DOHH2 (cell line): ENCODE measurements at regions not wholly inside any gene's neighbourhood (a gene's known extent, or its start where the extent isn't known, plus 50 kb on each side); places are given as distances from the start of the nearest gene placed in this dataset.

Source experiments
- H3F3A ChIP-seq: fragments of 200-600 bp; sonication (generic), shearing (Covaris generic); 2 replicates; pipeline ENCODE4 v1.6.0; 2016; ENCODE audit warnings: antibody characterized with exemption, mild to moderate bottlenecking; ENCODE audit not compliant: control insufficient read depth, insufficient read depth
- H3K27ac ChIP-seq: fragments of 200-600 bp; sonication (generic); 2 replicates; pipeline ENCODE4 v1.5.1; 2014; ENCODE audit warnings: low read depth, mild to moderate bottlenecking, low read length, moderate library complexity
- H3K27me3 ChIP-seq: fragments of 200-600 bp; sonication (generic); 2 replicates; pipeline ENCODE4 v1.6.1; 2014; ENCODE audit warnings: mild to moderate bottlenecking, low read length, mixed read lengths; ENCODE audit not compliant: control insufficient read depth
- H3K36me3 ChIP-seq: fragments of 200-600 bp; sonication (generic); 2 replicates; pipeline ENCODE4 v1.6.1; 2014; ENCODE audit warnings: mild to moderate bottlenecking, low read length, moderate library complexity, mixed read lengths; ENCODE audit not compliant: control insufficient read depth
- H3K4me1 ChIP-seq: fragments of 200-600 bp; sonication (generic); 2 replicates; pipeline ENCODE4 v1.6.1; 2014; ENCODE audit warnings: mild to moderate bottlenecking, low read length, mixed read lengths; ENCODE audit not compliant: control insufficient read depth
- H3K4me2 ChIP-seq: fragments of 200-600 bp; sonication (generic); 2 replicates; pipeline ENCODE4 v1.6.0; 2014; ENCODE audit warnings: mild to moderate bottlenecking, low read length, moderate library complexity
- H3K4me3 ChIP-seq: fragments of 200-600 bp; sonication (generic); 2 replicates; pipeline ENCODE4 v1.5.1; 2014; ENCODE audit warnings: mild to moderate bottlenecking, low read length, mixed read lengths
- H3K79me2 ChIP-seq: fragments of 200-600 bp; sonication (generic); 2 replicates; pipeline ENCODE4 v1.6.1; 2014; ENCODE audit warnings: mild to moderate bottlenecking, low read length, mixed read lengths; ENCODE audit not compliant: control insufficient read depth
- H3K9me2 ChIP-seq: fragments of 200-600 bp; sonication (generic); replicated peaks from 2 replicates; pipeline ENCODE4 v1.6.1; 2014; ENCODE audit warnings: mild to moderate bottlenecking, low read length, mixed read lengths; ENCODE audit not compliant: control insufficient read depth
- H3K9me3 ChIP-seq: fragments of 200-600 bp; sonication (generic); 2 replicates; pipeline ENCODE4 v1.6.1; 2014; ENCODE audit warnings: antibody characterized with exemption, low read length, mixed read lengths; ENCODE audit not compliant: control insufficient read depth, insufficient read depth
- H4K20me1 ChIP-seq: fragments of 200-600 bp; sonication (generic); 2 replicates; pipeline ENCODE4 v1.6.0; 2014; ENCODE audit warnings: low read depth, mild to moderate bottlenecking, antibody characterized with exemption, low read length, moderate library complexity; ENCODE audit not compliant: control insufficient read depth, insufficient read depth
- EZH2phosphoT487 ChIP-seq: fragments of 200-600 bp; sonication (generic); IDR thresholded peaks from 2 replicates; pipeline ENCODE4 v1.6.1; 2017; ENCODE audit warnings: borderline replicate concordance, mild to moderate bottlenecking, antibody characterized with exemption, low read length, moderate library complexity, mixed read lengths
- TF ChIP-seq, protein P1 (sequence below): fragments of 200-600 bp; sonication (generic); IDR thresholded peaks from one replicate; pipeline ENCODE4 v1.5.1; 2014; ENCODE audit warnings: antibody characterized with exemption, mild to moderate bottlenecking, low read depth, low read length; ENCODE audit not compliant: poor library complexity, severe bottlenecking

DNA sequence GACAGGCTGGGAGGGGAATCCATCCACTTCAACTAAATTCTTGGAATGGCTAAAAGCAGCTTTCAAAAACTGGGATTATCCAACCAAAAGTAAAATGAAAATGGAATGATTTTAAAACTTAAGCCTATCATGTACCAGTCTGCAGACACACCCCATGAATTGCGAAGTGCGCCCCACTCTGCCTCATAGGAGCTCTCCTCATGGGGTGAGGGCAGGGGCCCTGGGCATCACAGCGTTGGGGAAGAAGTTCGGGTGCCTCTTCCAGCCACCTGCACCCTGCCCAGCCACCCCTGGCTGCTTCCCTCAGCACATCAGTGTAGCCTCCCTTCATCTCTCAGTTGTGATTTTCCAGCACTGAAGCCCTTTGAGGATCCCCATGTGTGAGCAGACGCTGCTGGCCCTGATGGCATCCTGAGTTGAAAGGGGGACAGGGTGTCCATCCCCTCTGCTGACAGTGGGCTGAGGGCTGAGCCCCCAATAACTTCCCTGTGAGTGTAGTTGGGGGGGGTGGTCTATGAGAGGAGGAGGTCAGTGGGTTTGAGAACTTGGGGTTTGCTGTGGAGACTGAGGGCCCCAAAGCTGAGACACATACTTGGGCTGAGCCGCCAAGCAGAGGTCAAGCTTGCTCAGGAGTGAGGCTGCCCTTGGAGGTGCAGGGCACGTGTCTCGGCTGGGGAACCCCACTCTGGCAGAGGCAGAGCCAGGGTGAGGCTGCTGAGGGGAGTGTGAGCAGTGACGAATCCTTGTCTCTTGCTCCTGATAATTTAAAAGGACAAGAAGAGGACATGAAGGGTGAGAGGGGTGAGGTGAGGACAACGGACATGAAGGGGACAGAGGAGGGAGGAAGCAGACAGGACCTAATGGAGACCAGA lies 542.1 kb downstream of the TCERG1L start:
- no peaks in the 10 kb centered on the region for H4K20me1 ChIP-seq
- H3K4me2 ChIP-seq, result no peak overlapping the region
- H3K4me3 ChIP-seq, result no peak overlapping the region
- H3K27ac ChIP-seq, result no peak overlapping the region
- TF ChIP-seq EZH2phosphoT487, result no peak
- TF ChIP-seq, protein P1, sequence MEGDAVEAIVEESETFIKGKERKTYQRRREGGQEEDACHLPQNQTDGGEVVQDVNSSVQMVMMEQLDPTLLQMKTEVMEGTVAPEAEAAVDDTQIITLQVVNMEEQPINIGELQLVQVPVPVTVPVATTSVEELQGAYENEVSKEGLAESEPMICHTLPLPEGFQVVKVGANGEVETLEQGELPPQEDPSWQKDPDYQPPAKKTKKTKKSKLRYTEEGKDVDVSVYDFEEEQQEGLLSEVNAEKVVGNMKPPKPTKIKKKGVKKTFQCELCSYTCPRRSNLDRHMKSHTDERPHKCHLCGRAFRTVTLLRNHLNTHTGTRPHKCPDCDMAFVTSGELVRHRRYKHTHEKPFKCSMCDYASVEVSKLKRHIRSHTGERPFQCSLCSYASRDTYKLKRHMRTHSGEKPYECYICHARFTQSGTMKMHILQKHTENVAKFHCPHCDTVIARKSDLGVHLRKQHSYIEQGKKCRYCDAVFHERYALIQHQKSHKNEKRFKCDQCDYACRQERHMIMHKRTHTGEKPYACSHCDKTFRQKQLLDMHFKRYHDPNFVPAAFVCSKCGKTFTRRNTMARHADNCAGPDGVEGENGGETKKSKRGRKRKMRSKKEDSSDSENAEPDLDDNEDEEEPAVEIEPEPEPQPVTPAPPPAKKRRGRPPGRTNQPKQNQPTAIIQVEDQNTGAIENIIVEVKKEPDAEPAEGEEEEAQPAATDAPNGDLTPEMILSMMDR, result no peak
- no peaks in the 10 kb centered on the region for H3F3A ChIP-seq
- H3K4me1 ChIP-seq, result no peaks in the 10 kb centered on the region
- no peaks in the 10 kb centered on the region for H3K79me2 ChIP-seq
- H3K27me3 ChIP-seq, result no peaks in the 10 kb centered on the region
- H3K9me2 ChIP-seq, result no peaks in the 10 kb centered on the region
- H3K9me3 ChIP-seq, result no peaks in the 10 kb centered on the region; the same call in 1 of the 2 replicates
- no peaks in the 10 kb centered on the region for H3K36me3 ChIP-seq

DNA sequence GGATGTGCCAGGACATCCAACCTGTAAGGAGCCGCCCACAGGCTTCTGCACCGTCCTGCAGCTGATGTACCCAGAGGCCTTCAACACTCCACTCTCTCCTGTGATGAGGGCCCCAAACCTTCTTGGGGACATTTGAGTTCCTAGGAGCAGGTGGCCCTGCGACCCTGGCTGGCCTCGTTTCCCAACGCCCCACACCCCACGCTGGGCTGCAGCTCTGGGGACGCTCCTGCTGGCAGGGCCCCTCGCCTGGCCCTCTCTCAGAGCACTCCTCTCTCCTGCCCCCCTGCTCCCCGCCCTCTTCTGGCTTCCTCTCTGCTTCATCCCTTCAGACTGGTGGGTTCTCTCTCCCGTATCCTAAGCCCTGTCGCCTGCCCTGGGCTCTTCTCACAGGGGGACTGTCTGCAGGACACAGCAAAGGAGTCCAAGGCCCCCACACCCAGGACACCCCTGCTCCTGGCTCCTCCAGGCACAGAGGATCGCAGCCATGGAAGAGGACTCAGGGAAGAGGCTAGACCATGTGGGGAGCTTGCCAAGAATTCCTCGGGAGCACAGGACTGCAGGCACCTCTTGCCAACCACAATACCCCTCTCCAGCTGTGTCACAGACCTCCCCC lies 541.4 kb downstream of the TCERG1L start:
- H3K9me2 ChIP-seq, result no peaks in the 10 kb centered on the region
- no peaks in the 10 kb centered on the region; the same call in 1 of the 2 replicates for H3K9me3 ChIP-seq
- H3F3A ChIP-seq, result no peaks in the 10 kb centered on the region

GRCh38 chr10:130771491-130771946 lies 540.0 kb downstream of the TCERG1L start:
- H3K4me1 ChIP-seq, result no peaks in the 10 kb centered on the region
- no peaks in the 10 kb centered on the region for H3K9me2 ChIP-seq
- no peaks in the 10 kb centered on the region for H3K79me2 ChIP-seq
- no peaks in the 10 kb centered on the region for H3K36me3 ChIP-seq
- TF ChIP-seq EZH2phosphoT487, result no peak
- TF ChIP-seq, protein P1, result no peak
- H3F3A ChIP-seq, result no peaks in the 10 kb centered on the region
- H3K9me3 ChIP-seq, result no peaks in the 10 kb centered on the region; the same call in 1 of the 2 replicates
- H3K4me2 ChIP-seq, result no peak overlapping the region
- H3K4me3 ChIP-seq, result no peak overlapping the region
- no peaks in the 10 kb centered on the region for H3K27me3 ChIP-seq
- H4K20me1 ChIP-seq, result no peaks in the 10 kb centered on the region
- no peak overlapping the region for H3K27ac ChIP-seq

More for the DNA sequence above, 541.4 kb downstream of the TCERG1L start:
- H3K36me3 ChIP-seq, result no peaks in the 10 kb centered on the region
- TF ChIP-seq, protein P1, result no peak
- TF ChIP-seq EZH2phosphoT487, result no peak
- no peaks in the 10 kb centered on the region for H3K79me2 ChIP-seq
- no peaks in the 10 kb centered on the region for H4K20me1 ChIP-seq
- H3K27me3 ChIP-seq, result no peaks in the 10 kb centered on the region
- no peaks in the 10 kb centered on the region for H3K4me1 ChIP-seq
- H3K27ac ChIP-seq, result no peak overlapping the region
- H3K4me2 ChIP-seq, result no peak overlapping the region
- H3K4me3 ChIP-seq, result no peak overlapping the region
